ENCODE measurements at regions not wholly inside any gene's neighbourhood (a gene's known extent, or its start where the extent isn't known, plus 50 kb on each side); places are given as distances from the start of the nearest gene placed in this dataset.

- TF ChIP-seq POLR2A (IDR thresholded peaks at IDR 0.05; ENCODE audit: low read depth, low read length): no peak
- TF ChIP-seq TAF1 (IDR thresholded peaks at IDR 0.05; ENCODE audit: borderline replicate concordance, low read depth, low read length): no peak
- no peak for TF ChIP-seq POLR2AphosphoS5 (IDR thresholded peaks at IDR 0.05; ENCODE audit: low read depth, low read length)
These were observed 161.8 kb upstream of the NFIA start for GRCh38 chr1:60920561-60920960.

Measured in GM12892 (cell line).